HG03066 (cell line): ENCODE measurements at regions not wholly inside any gene's neighbourhood (a gene's known extent, or its start where the extent isn't known, plus 50 kb on each side); places are given as distances from the start of the nearest gene placed in this dataset.
"Not testable (repeated sequence)": the region's sequence is repeated elsewhere in the genome, so short reads cannot be mapped to it uniquely, and the experiment has no call there.

Experiments
- ATAC-seq: cut with Tn5 transposase; IDR thresholded peaks from one replicate; pipeline ENCODE4 v1.9.1; 2021; ENCODE audit warnings: low read depth; ENCODE audit not compliant: unreplicated experiment

DNA sequence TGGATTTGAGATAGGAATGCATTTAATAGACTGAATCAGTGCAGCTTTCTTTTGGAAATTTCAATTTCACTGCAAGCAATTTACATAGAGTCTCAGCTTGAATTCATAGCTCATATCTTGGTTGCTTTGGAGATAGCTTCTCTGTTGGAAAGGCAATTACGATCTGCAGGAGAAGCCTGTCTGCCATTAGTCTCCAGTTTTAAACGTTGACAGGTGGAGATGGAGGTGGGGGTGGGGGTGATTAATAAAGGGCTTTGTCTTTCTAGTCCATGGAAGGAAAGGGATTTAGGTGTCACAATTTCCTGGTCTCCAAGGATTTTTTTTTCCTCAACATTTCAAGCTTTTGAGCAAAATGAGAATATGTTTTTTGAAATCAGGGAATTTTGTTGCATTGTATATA lies 184.7 kb downstream of the CARTPT start:
- no peak for ATAC-seq

DNA sequence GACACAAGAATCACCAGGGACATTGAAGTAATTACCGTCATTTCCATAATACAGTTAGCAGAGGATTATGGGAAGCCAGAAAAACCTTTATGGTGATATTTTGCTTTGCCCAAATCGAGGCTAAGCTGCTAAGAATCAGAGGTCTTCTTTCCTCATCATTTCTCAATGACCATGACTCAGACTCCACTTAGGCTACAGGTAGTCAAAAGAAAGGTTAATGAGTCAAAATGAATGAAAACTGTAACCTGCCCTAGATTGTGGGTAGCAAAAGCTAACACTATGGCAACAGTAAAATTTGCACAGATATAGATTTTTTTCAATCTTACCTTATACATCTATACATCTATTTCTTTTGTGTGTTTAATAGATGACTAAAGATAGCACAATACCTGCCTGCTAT lies 185.8 kb downstream of the CARTPT start:
- ATAC-seq: no peak

DNA sequence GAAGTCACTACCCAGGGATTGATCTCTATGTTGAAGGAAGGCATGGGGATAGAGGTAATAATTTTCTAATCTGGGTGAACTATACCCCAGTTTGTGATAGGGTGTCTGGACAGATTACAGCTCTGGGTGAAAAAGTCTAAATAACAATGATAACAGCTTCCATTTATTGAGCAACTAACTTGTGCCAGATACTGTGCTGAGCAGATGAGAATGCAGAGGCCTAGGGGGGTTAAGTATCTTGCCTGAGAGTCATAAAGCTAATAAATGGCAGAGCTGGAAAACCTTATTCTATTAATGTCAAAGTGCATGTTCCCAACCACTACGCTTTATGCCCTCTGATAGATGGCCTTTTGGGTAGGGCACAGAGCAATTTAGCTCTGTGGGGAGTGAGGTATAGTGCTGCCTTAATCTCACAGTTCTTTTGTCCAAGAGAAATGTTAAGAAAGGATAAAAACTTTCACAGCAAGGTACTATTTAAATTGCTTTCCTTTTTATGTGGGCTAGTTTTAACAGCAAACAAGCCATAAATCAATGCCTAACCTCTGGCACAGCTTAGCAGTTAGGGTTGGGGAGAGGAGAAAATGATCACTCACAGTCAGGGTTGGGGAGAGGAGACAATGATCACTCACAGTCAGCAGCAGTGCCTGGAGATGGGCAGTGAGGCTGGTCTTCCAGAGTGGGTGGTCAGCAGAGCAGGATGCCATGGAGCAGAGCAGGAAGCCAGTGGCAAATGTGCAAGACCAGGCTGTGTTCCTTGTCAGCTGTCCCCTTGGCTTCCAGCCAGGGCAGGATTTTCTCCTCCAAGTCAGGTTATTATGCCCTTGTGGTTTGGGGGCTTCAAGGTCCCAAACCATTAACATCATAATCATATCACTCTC lies 187.0 kb downstream of the CARTPT start:
- ATAC-seq: no peak

DNA sequence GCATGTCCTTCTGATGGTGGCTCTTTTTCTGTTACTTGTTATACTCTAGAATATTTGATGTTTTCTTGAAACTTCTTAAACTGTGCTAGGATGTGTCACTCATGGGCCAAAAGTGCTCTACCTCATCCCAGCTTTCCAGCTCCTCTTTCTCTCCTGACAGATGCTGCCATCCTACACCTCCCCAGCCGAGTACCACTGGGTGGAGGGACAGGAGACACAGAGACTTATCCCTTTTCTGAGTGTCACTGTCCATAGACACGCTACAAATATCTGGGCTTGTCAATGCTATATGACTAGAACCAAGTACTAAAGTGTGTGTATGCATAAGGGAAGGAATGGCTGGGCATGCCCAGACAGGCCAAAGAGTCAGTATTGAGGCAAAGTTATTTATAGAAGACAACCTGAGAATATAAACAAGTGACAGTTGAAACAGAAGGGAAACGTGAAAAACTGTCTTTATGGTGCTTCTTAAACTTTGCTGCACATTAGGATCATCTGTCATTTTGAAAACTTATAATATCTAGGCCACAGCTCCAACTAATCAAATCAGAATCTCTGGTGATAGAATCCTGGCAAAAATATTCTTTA lies 188.0 kb downstream of the CARTPT start:
- peak; percentile 68 for ATAC-seq

DNA sequence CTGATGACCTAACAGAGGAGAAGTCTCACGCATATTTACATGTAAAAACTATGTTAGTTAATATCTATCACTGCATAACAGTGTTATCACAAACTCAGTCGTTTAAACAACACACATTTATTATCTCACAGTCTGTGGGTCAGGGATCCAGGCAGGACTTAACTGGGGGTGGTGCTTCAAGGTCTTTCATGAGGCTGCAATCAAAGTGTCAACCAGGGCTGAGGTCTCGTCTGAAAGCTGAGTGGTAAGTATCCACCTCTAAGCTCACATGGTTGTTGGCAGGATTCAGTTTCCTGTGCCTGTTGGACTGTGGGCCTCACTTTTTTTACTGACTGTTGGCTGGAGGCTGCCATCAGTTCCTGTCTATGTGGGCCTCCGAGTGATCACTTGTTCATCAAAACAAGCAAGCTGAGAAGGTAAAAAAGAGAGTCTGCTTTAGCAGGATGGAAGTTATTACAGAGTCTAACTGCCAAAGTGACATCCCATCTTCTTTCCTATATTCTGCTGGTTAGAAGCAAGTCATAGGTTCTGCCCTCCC lies 188.6 kb downstream of the CARTPT start:
- ATAC-seq: peak; percentile 17

DNA sequence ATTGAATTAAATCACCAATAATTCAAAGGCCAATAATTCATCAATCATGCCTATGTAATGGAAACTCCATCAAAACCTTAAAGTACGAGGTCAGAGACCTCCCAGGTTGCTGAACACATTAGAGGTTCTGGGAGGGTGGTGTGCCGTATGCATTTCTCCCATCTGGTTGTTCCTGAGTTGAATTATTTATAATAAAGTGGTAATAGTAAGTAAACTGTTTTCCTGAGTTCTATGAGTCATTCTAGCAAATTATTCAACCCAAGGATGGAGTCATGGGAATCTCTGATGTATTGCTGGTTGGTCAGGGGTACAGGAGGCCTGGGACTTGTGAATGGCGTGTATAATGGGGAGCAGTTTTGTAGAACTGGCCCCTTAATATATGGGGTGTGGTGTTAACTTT lies 191.7 kb downstream of the CARTPT start:
- no peak for ATAC-seq

DNA sequence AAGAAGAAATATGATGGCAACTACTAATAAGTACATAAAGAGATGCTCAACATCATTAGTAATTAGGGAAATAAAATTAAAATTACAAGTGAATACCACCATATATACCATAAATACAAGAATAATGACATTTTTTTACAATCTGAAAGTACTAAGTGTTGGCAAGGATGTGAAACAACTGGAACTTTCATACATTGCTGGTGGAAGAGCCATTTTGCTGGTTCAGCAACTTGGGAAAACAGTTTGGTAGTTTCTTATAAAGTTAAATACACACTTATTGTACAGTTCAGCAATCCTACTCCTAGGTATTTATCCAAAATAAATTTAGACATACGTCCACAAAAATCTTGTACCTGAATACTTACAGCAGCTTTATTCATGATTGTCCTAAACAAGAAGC lies 192.9 kb downstream of the CARTPT start:
- ATAC-seq: no peak

DNA sequence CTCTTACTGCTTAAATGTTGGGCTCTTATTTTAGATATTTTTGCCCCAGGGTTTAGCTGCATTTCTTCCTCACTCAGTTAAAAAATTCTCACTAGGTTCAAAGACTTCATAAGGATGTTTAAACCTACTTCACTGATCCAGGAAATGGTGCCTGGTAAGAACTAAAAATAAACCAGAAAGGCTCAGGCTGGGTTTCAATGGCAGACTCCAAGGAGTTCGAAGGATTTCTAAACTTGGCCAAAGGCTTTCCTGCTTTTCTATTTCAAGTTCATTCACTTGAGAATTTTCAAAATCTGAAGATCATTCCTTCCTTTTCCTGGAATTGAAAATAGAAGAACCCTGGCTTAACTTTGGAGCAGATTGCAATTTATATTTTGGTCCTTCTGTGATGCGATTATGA lies 193.0 kb upstream of the MAP1B start:
- ATAC-seq: no peak

DNA sequence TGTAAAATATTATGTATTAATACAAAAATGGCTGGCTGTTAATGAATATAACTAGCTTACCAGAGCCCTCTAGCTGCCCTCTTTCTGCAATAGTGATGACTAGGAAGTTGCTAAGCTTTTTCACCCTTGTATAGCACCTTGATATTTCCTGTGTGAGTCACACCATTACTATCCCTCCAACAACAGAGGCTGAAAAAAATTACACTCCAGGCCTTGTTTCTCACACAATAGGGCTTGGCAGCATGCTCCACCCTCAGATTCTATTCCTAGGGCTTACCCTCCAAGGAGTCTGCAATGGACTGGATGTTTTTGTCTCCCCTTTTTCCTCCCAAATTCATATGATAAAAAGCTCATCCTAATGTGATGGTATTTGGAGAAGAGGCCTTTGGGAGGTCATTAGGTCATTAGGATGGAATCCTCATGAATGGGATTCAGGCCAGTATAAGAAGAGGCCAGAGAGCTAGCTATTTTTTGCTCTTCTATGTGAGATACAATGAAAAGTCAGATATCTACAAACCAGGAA lies 184.6 kb upstream of the MAP1B start:
- no peak for ATAC-seq

DNA sequence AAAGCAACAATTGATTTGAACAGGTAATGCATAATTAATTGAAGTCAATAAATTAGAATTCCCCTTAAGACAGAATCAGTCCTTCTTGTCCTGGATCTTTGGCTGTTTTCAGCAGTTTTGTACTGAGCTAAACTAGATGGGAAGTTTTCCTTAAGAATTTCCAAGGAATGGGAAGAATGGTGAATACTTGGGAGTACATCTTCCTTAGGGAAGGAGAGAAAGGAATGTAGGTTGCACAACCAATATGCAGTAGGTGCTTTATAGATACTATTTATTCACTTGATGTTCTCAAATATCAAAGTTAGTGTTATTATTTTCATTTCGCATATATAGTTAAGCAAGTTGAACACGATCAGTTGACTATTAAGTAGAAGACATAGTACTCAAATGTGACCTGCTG lies 183.5 kb upstream of the MAP1B start:
- no peak for ATAC-seq

DNA sequence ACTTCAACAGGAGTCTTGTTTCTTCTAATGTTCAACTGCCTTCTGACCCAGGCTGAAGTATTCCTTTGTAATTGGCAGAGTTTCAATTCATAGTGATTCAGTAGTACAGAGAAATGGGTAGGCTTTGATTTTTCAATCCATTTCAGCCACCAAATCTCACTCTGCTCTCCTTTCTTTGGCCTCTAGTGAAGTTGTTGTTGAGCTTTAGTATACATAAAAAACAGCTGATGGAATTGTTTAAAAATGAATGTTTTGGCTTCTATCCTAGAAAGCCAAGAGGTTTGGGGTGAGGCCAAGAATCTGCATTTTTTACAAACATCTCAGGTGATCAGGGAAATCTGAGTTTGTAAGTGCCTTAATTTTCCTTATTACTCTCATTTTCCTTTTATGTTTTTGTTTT lies 182.9 kb upstream of the MAP1B start:
- no peak for ATAC-seq

DNA sequence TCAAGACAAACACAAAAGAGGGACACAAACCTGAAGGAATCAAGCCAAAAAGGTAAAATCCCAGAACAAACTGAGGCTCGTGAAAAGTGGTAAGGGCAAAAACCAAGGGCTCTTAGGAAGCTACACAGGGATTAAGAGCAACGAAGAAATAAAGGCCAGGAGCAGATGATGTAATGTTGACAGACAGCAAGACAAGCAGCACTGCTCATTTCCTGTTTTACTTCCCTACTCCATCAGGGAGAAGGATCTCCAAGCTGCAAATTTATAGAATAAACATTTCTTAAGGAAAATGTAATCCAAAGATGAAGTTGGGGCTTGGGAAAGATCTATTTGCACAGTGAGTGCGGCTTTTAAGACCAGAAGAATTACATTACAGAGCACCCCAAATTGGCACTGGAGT lies 182.3 kb upstream of the MAP1B start:
- no peak for ATAC-seq

DNA sequence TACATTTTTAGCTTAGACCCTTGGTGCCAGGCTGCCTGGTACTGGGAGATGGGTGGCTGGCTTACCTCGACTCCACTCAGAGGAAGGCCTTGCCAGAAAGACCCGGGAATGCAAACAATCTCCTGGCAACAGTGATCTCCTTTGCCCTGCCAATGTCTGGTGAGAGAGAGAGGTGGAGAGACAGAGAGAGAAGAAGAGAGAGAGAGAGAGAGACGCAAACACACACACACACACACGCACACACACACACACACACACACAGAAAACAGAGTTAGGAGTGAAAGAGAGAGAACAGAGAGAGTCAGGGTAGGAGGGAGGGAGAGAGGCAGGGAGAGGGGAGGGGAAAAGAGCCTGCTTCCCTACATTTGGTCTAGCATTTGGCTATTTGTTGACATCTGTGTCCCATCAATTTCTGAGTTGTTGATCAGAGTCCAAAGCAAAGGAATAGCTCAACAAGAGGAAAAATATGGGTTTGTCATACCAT lies 181.6 kb upstream of the MAP1B start:
- ATAC-seq: no peak

DNA sequence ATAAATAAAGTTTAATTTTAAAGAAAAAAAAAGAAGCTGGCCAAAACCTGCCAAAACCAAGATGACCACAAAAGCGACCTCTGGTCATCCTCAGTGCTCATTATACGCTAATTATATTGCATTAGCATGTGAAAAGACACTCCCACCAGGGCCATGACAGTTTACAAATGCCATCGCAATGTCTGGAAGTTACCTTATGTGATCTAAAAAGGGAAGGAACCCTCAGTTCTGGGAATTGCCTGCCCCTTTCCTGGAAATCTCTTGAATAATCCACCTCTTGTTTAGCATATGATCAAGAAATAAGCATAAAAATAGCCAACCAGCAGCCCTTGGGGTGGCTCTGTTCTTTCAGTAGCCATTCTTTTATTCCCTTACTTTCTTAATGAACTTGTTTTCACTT lies 178.3 kb upstream of the MAP1B start:
- ATAC-seq: no peak

DNA sequence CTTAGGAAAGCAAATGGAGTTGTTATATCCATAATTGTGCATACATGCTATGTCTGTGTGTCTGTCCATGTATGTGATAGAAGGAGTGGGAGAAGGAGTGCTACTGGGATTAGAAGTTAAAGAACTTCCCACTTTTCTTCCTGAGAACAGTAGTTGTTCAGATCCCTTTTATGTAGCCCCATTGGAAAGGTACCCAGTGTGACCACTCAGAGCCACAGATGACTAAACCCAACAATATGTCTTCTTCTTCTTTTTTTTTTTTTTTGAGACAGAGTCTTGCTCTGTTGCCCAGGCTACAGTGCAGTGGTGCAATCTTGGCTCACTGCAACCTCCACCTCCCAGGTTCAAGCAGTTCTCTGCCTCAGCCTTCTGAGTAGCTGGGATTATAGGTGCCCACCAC lies 176.7 kb upstream of the MAP1B start:
- not testable (repeated sequence) for ATAC-seq

DNA sequence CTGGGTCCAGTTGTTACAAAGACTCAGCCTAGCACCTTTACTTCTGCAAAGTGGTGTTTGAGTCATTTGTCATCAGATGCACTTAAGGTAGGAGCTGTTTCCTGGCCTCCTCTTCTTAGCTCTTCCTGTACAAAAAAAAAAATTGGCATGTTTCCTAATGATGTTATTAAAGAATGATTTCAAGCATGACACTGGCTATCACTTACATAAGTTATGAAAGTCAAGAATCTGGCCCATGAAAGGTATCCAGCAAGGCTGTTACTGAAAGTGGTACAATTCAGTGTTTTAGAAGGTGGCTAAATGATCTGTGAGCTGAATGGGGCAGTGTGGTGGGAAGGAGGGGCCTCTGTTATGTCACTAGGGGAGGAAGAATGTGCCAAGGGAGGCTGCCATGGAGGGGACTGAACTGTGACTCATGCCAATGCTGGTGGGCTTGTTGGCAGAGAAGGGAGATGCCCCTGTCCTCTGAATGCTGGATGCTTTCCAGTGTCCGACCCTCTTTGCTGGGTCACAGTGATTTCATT lies 175.1 kb upstream of the MAP1B start:
- no peak for ATAC-seq

DNA sequence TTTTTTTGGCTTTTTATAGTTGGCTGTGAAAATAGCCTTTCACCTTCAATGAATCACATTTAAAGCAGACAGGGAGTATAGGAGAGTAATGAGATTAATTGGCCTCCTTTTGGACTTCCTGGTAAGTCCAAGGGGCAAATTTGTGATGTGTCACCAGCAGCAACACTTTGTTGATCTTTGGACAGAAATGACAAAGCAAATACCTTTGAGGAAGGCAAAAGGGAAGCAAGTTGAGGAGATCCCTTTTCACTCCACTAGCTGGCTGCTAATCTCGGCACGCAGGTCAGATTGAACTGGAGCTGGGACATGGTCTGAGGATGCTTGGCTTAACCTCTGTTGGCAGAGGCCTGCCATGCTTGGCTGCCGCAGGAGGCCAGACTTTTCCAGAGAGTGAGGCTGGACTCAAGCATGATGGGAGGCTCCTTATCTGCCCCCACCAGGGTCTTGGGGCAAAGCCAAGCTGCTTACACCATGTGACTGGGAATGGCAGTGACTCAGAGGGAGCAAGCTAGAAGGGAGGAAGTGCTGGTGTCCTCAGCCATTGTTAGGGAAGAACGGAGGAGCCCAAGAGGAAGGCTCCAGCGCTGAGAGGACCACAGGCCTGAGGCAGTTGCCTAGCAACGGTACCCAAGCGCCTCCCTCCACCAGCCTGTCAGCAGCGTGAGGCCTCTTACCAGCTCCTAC lies 174.5 kb upstream of the MAP1B start:
- no peak for ATAC-seq

DNA sequence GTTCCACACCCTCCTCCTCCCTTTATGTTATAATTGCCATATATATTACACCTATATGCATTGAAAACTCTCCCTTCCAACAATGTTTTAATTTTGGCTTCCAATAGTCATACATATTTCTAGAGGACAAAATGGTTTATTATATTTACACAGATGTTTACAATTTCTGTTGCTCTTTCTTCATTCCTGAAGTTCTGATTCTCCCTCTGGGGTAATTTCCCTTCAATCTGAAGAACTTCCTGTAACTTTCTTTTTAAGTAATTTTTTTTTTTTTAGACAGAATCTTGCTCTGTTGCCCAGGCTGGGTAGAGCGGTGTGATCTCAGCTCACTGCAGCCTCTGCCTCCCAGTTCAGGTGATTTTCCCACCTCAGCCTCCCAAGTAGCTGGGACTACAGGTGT lies 173.0 kb upstream of the MAP1B start:
- no peak for ATAC-seq

DNA sequence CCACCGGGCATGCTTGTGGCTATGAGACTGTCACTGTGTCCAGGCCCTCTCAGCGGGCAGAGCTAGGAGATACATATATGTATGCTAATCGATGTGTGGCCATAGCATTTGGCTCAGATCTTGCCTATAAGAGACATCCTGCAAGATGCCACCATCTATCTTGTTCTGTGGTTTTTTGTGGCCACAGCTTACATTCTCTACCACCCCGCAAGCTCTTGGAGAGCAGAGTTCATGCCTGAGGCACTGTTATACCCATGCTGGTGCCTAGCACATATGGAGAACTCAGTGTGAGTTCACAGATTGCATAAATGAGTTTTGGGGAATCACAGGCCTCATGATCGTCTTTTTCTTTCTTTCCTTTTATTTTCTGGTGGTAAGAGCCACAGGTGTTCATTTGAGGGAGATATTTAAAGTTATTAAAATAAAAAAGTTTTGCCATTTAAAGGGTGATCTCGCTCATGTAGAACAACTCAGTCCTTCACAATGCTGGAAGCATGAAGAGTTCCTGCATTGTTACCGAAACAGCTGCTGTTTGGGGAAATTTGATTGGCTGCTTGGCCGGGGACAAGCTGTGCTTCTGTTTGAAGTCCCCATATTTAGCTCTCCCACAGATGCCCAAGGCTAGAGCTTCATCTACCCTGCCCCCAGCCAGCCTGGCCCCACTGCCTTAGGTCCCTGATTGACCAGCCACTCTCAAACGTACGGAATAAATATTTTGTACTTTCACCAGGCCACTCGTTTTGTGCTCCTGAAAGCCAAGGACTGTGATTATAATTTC lies 169.2 kb upstream of the MAP1B start:
- ATAC-seq: no peak

DNA sequence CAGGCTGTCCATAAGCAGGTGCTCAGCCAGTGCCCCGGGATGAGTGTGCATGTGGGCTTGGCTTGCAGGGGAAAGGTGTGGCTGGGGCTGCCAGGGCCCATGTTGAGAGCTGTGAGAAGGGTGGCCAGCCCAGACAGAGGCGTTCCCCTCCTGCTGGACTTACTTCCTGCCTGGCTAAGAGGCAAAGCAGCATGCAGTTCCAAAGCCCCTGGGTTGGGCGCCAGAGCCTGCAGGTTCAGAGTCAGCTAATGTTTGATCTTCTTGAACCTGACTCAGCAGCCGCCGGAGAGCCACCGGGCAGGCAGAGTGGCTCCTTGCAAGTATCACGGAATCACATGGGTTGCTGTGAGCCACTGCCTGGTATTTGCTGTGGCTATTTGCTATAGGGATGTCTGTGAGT lies 168.4 kb upstream of the MAP1B start:
- ATAC-seq: no peak
